Esophagus squamous epithelium (tissue), 5 donors: ENCODE measurements at regions not wholly inside any gene's neighbourhood (a gene's known extent, or its start where the extent isn't known, plus 50 kb on each side); places are given as distances from the start of the nearest gene placed in this dataset.

Experiments
- DNase-seq: peaks from one replicate; lab custom pipeline; 2025; lab: John Stamatoyannopoulos, UW
- H3K27ac ChIP-seq, 4 donors: fragments of 200-600 bp; sonication (generic); one replicate each; pipeline ENCODE4 v1.5.1; 2016 to 2019; ENCODE audit warnings: mild to moderate bottlenecking in 1 of 4
- H3K27me3 ChIP-seq, 4 donors: fragments of 200-600 bp; sonication (generic); 1 replicate in 3 of 4; 2 replicates in 1 of 4; pipeline versions ENCODE4 v1.5.1 to v1.6.0; 2017 to 2021; ENCODE audit warnings: antibody characterized with exemption in 1 of 4
- H3K36me3 ChIP-seq, 3 donors: fragments of 200-600 bp; sonication (generic); one replicate each; pipeline ENCODE4 v1.5.1; 2016 to 2019
- H3K4me1 ChIP-seq, 3 donors: fragments of 200-600 bp; sonication (generic); one replicate each; pipeline ENCODE4 v1.5.1; 2017 to 2019
- H3K4me3 ChIP-seq, 4 donors: fragments of 200-600 bp; sonication (generic); 1 replicate in 3 of 4; 2 replicates in 1 of 4; pipeline ENCODE4 v1.5.1; 2016 to 2019; ENCODE audit warnings: mild to moderate bottlenecking in 2 of 4, moderate library complexity in 1 of 4
- H3K9me3 ChIP-seq, 3 donors: fragments of 200-600 bp; sonication (generic); one replicate each; pipeline ENCODE4 v1.5.1; 2016 to 2019
- POLR2A ChIP-seq, 4 donors: fragments of 450-650 bp; IDR thresholded peaks; one replicate each; pipeline ENCODE4 v1.6.1; 2017; ENCODE audit warnings: antibody characterized with exemption in 4 of 4, mild to moderate bottlenecking in 4 of 4, moderate library complexity in 3 of 4
- WGBS, 2 donors: methylation state at CpG; one replicate each; pipeline ENCODE4 v1.1.5; 2018; 5-methylcytosine and 5-hydroxymethylcytosine counted together
- intact Hi-C: fragments of 100-400 bp; cut with DNase I; formaldehyde crosslinking; loops from one replicate; pipeline ENCODE4 v1.15.0; 2022
- TF ChIP-seq, protein P1 (sequence below), 6 experiments: fragments of 450-650 bp in 4 of 6; fragments of 200-600 bp in 2 of 6; sonication (generic) in 2 of 6; IDR thresholded peaks; one replicate each; pipeline ENCODE4 v1.5.1; 2016 to 2019; ENCODE audit warnings: antibody characterized with exemption in 6 of 6, mild to moderate bottlenecking in 4 of 6, moderate library complexity in 4 of 6
- donor health status: DM: yes; HTN: yes; CAD: no.

DNA sequence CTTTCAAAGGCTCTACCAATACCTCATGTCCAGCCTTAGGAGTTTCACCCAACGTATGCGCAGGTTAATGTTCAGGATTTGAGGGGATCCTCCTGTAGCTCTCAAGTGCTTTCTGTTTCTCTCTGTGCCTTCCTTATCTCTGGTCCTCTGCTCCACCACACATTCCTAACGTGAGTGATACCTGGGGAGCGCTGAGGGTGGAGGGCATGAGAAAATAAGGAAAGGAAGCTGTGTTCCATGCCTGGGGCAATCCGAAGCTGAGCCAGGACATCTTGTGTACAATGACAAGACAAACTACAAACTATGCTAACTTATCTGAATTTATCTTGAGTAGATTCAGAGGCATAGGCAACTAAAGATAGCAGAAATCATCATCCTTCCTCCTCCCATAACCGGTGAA lies 136.4 kb downstream of the SST start:
- TF ChIP-seq POLR2A (IDR thresholded peaks at IDR 0.05) = no peak
- TF ChIP-seq, protein P1, sequence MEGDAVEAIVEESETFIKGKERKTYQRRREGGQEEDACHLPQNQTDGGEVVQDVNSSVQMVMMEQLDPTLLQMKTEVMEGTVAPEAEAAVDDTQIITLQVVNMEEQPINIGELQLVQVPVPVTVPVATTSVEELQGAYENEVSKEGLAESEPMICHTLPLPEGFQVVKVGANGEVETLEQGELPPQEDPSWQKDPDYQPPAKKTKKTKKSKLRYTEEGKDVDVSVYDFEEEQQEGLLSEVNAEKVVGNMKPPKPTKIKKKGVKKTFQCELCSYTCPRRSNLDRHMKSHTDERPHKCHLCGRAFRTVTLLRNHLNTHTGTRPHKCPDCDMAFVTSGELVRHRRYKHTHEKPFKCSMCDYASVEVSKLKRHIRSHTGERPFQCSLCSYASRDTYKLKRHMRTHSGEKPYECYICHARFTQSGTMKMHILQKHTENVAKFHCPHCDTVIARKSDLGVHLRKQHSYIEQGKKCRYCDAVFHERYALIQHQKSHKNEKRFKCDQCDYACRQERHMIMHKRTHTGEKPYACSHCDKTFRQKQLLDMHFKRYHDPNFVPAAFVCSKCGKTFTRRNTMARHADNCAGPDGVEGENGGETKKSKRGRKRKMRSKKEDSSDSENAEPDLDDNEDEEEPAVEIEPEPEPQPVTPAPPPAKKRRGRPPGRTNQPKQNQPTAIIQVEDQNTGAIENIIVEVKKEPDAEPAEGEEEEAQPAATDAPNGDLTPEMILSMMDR (IDR thresholded peaks at IDR 0.05) = no peak
- intact Hi-C loops = no loop called here
- WGBS, 2 donors = 55 to 67% methylated on average over 6 of the region's 6 CpGs

DNA sequence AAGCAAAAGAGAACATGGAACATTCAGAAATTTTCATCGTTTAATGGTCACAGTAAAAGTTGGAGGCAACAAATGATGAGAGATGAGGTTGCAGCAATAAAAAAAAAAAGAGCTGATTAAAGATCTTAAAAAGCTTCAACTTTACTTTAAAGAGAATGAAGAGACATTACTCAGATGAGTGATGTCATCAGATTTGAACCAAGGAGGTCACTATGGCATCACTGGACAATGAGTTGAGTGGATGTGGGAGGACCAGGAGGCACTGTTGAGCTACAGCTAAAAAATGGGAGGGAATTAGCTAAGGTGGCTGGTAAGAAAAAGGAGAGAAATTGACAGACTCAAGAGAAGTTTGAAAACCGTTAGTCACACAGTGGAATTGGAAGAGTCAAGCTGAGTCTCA lies 138.4 kb downstream of the SST start:
- DNase-seq = no peak
- no peaks in the 10 kb centered on the region for H3K9me3 ChIP-seq
- 73% methylated on average over 2 of the region's 2 CpGs for WGBS, 2 donors
- H3K27ac ChIP-seq = no peak overlapping the region
- intact Hi-C loops = no loop called here
- no peak overlapping the region for H3K4me3 ChIP-seq
- H3K27me3 ChIP-seq = peaks cover 0 to 28% (median 0%) of the 10 kb centered on the region in 4 donors
- TF ChIP-seq, protein P1 (IDR thresholded peaks at IDR 0.05) = no peak
- no peak for TF ChIP-seq POLR2A (IDR thresholded peaks at IDR 0.05)
- no peaks in the 10 kb centered on the region for H3K4me1 ChIP-seq
- no peaks in the 10 kb centered on the region for H3K36me3 ChIP-seq

More for the DNA sequence above, 136.4 kb downstream of the SST start:
- DNase-seq = no peak
- H3K36me3 ChIP-seq = no peaks in the 10 kb centered on the region
- H3K27me3 ChIP-seq = peaks cover 0 to 11% (median 0%) of the 10 kb centered on the region in 4 donors
- no peaks in the 10 kb centered on the region for H3K4me1 ChIP-seq
- no peak overlapping the region for H3K4me3 ChIP-seq
- no peaks in the 10 kb centered on the region for H3K9me3 ChIP-seq
- H3K27ac ChIP-seq = no peak overlapping the region

DNA sequence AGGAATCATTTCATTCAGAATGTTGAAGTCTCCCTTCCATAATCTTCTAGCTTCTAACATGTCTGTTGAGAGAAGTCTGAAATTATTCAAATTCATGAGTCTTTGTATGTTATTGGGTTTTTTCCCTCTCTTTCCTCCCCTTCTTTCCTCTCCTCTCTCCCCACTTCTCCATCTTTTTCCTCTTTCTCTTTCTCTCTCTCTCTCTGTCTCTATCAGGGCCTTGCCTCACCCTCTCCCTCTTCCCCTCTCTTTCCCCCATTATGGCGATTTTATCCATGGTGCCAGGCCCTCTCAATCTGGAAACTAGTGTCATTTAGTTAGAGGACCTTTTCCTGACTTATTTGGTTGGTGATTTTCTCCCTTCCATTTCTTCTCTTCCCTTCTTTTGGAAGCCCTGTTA lies 147.3 kb downstream of the SST start:
- H3K36me3 ChIP-seq = no peaks in the 10 kb centered on the region
- intact Hi-C loops = no loop called here
- DNase-seq = no peak
- TF ChIP-seq POLR2A (IDR thresholded peaks at IDR 0.05) = no peak
- TF ChIP-seq, protein P1 (IDR thresholded peaks at IDR 0.05) = no peak
- peaks cover 0 to 35% (median 0%) of the 10 kb centered on the region in 4 donors for H3K27me3 ChIP-seq
- no peak overlapping the region for H3K4me3 ChIP-seq
- H3K27ac ChIP-seq = no peak overlapping the region
- no peaks in the 10 kb centered on the region for H3K4me1 ChIP-seq
- 41 to 70% methylated on average over 1 of the region's 1 CpG for WGBS, 2 donors
- no peaks in the 10 kb centered on the region for H3K9me3 ChIP-seq

DNA sequence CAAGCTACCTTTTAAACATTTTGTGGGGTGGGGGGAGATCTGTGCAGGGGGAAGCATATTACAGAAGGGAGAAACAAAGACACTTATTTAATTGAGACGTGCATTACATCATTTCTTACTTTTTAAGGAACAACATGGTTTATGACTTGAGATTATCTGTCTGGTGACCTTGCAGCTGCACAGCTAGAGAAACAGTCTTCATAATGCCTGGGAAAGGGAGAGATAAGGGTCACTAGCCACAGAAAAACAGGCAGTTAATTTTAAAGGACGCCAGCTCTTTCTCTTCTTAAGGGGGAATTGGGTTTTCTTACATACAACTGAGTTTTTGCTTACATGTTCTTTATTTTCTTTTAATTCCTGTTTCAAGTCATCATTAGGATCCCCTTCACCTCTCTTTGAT lies 147.9 kb downstream of the SST start:
- peaks cover 0 to 29% (median 0%) of the 10 kb centered on the region in 4 donors for H3K27me3 ChIP-seq
- no peaks in the 10 kb centered on the region for H3K36me3 ChIP-seq
- TF ChIP-seq, protein P1 (IDR thresholded peaks at IDR 0.05) = no peak
- no peak for TF ChIP-seq POLR2A (IDR thresholded peaks at IDR 0.05)
- H3K4me3 ChIP-seq = no peak overlapping the region
- no peak overlapping the region for H3K27ac ChIP-seq
- no peaks in the 10 kb centered on the region for H3K4me1 ChIP-seq
- no peak for DNase-seq
- 43 to 55% methylated on average over 2 of the region's 2 CpGs for WGBS, 2 donors
- intact Hi-C loops = no loop called here
- no peaks in the 10 kb centered on the region for H3K9me3 ChIP-seq

DNA sequence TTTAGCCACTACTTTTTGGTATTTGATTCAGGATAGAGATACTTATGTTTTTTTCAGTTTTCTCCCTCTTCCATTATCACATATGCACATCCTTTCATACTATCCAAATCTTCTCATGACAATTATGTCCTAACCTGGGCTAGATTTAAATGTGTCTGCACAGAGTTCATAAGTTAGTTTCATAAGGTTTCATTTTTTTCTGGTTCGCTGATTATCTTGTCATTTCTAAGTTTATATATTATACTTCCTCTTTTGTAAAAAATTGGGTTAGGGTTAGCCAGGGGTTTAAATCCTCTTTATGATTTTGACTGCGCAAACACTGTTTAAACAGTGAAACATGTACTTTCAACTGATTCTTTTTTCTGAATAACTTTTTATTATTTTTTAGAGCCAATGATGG lies 148.6 kb downstream of the SST start:
- intact Hi-C loops = no loop called here
- Histone ChIP-seq H3K27me3 (peaks cover 0 to 21% (median 0%) of the 10 kb centered on the region in 4 donors), H3K9me3 (no peaks in the 10 kb centered on the region), H3K4me3 (no peak overlapping the region), H3K4me1 (no peaks in the 10 kb centered on the region), H3K27ac (no peak overlapping the region), H3K36me3 (no peaks in the 10 kb centered on the region)
- WGBS, 2 donors = 80% methylated on average over 2 of the region's 2 CpGs
- DNase-seq = no peak
- TF ChIP-seq, protein P1 (IDR thresholded peaks at IDR 0.05) = no peak
- no peak for TF ChIP-seq POLR2A (IDR thresholded peaks at IDR 0.05)
